BJ (cell line): ENCODE measurements at regions not wholly inside any gene's neighbourhood (a gene's known extent, or its start where the extent isn't known, plus 50 kb on each side); places are given as distances from the start of the nearest gene placed in this dataset.

Experiments used
- CTCF ChIA-PET: fragments of 350-600 bp; formaldehyde crosslinking; extraction: SDS; loops from one replicate; lab custom pipeline; 2021; ENCODE audit warnings: antibody characterized with exemption, inconsistent platforms; lab: Yijun Ruan, JAX
- POLR2A ChIA-PET: fragments of 300-600 bp; sonication (Branson Sonifier 250); formaldehyde crosslinking; extraction: SDS; loops from one replicate; lab custom pipeline; 2021; ENCODE audit warnings: antibody characterized with exemption; lab: Charles Lee
- DNase-seq: peaks from one replicate; pipeline ENCODE4 v3.0.0-alpha.2; 2011; ENCODE audit warnings: low read depth
- H3K27me3 ChIP-seq: 2 replicates; pipeline ENCODE4 v1.6.0; 2011; ENCODE audit warnings: low read length; ENCODE audit not compliant: control insufficient read depth, insufficient read depth
- H3K36me3 ChIP-seq: 2 replicates; pipeline ENCODE4 v1.5.1; 2011; ENCODE audit warnings: low read length; ENCODE audit not compliant: control insufficient read depth, insufficient read depth
- H3K4me3 ChIP-seq: 2 replicates; pipeline ENCODE4 v1.5.1; 2011; ENCODE audit warnings: low read depth, mild to moderate bottlenecking, control low read depth, low read length
- TF ChIP-seq, protein P1 (sequence below): IDR thresholded peaks from 2 replicates; pipeline ENCODE4 v1.5.1; 2011; ENCODE audit warnings: low read depth, mild to moderate bottlenecking, control low read depth, inconsistent platforms, low read length, moderate library complexity; ENCODE audit not compliant: insufficient read depth

GRCh38 chr13:66222127-66222526, 1008.0 kb downstream of the PCDH9 start:
- Histone ChIP-seq H3K4me3 (no peak overlapping the region), H3K36me3 (no peaks in the 10 kb centered on the region), H3K27me3 (no peaks in the 10 kb centered on the region)
- ChIA-PET CTCF (no interaction called here), POLR2A (no interaction called here)
- no peak for DNase-seq
- TF ChIP-seq, protein P1, sequence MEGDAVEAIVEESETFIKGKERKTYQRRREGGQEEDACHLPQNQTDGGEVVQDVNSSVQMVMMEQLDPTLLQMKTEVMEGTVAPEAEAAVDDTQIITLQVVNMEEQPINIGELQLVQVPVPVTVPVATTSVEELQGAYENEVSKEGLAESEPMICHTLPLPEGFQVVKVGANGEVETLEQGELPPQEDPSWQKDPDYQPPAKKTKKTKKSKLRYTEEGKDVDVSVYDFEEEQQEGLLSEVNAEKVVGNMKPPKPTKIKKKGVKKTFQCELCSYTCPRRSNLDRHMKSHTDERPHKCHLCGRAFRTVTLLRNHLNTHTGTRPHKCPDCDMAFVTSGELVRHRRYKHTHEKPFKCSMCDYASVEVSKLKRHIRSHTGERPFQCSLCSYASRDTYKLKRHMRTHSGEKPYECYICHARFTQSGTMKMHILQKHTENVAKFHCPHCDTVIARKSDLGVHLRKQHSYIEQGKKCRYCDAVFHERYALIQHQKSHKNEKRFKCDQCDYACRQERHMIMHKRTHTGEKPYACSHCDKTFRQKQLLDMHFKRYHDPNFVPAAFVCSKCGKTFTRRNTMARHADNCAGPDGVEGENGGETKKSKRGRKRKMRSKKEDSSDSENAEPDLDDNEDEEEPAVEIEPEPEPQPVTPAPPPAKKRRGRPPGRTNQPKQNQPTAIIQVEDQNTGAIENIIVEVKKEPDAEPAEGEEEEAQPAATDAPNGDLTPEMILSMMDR, result no peak

GRCh38 chr13:66219506-66219905, 1010.6 kb downstream of the PCDH9 start:
- Histone ChIP-seq H3K27me3 (no peaks in the 10 kb centered on the region), H3K4me3 (no peak overlapping the region), H3K36me3 (no peaks in the 10 kb centered on the region)
- POLR2A ChIA-PET, result no interaction called here
- CTCF ChIA-PET, result no interaction called here
- TF ChIP-seq, protein P1, result no peak
- no peak for DNase-seq

GRCh38 chr13:66218583-66218982, 1011.6 kb downstream of the PCDH9 start:
- Histone ChIP-seq H3K27me3 (no peaks in the 10 kb centered on the region), H3K36me3 (no peaks in the 10 kb centered on the region), H3K4me3 (no peak overlapping the region)
- DNase-seq, result no peak
- TF ChIP-seq, protein P1, result no peak
- POLR2A ChIA-PET, result no interaction called here
- CTCF ChIA-PET, result no interaction called here

DNA sequence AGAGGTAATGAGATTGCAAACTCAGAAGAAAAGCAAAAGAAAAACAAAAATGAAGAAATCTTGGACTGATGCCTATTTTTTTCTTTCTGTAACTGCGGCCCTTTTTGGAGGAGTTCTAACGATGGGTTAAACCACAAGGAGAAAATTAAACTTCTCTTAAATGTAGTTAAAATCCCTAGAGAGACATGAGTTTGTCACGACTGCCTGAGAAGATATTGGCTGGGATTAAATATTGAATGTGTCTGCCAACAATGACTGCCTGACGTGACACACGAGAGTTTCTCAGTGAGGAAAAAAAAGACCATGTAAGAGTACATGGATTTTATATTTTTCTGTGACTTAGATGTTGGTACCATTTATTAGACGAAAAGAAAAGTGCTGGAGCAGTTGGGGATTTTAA, 1013.4 kb downstream of the PCDH9 start:
- CTCF ChIA-PET, result no interaction called here
- no peak for DNase-seq
- POLR2A ChIA-PET, result no interaction called here

GRCh38 chr13:66214467-66214866, 1015.7 kb downstream of the PCDH9 start:
- TF ChIP-seq, protein P1, result no peak
- POLR2A ChIA-PET, result no interaction called here
- H3K36me3 ChIP-seq, result no peaks in the 10 kb centered on the region
- no peak for DNase-seq
- no peaks in the 10 kb centered on the region for H3K27me3 ChIP-seq
- CTCF ChIA-PET, result interaction anchor here (1.4 kb wide), 1 partner anchor 10 kb away, joined by 3 read pairs; no protein-coding TSS in a partner anchor
- no peak overlapping the region for H3K4me3 ChIP-seq

More for the DNA sequence above, 1013.4 kb downstream of the PCDH9 start:
- Histone ChIP-seq H3K36me3 (no peaks in the 10 kb centered on the region), H3K4me3 (no peak overlapping the region), H3K27me3 (no peaks in the 10 kb centered on the region)
- TF ChIP-seq, protein P1, result no peak
